HEK293T (cell line): ENCODE measurements at regions not wholly inside any gene's neighbourhood (a gene's known extent, or its start where the extent isn't known, plus 50 kb on each side); places are given as distances from the start of the nearest gene placed in this dataset.

Source experiments
- BHLHE40 ChIP-seq: fragments of 450-650 bp; IDR thresholded peaks from 2 replicates; pipeline ENCODE4 v1.6.1; 2016; ENCODE audit warnings: mild to moderate bottlenecking, moderate library complexity, borderline replicate concordance
- ELF4 ChIP-seq: fragments of 450-650 bp; IDR thresholded peaks from 2 replicates; pipeline ENCODE4 v1.6.1; 2017; ENCODE audit warnings: antibody characterized with exemption
- FOXK2 ChIP-seq: fragments of 450-650 bp; IDR thresholded peaks from 2 replicates; pipeline ENCODE4 v1.6.1; 2016; ENCODE audit warnings: mild to moderate bottlenecking
- FOXM1 ChIP-seq: fragments of 450-650 bp; IDR thresholded peaks from 2 replicates; pipeline ENCODE4 v1.6.1; 2017; ENCODE audit warnings: mild to moderate bottlenecking, borderline replicate concordance
- HDGF ChIP-seq: fragments of 450-650 bp; IDR thresholded peaks from 2 replicates; pipeline ENCODE4 v1.6.1; 2017; ENCODE audit warnings: antibody characterized with exemption, borderline replicate concordance
- L3MBTL2 ChIP-seq: fragments of 450-650 bp; conservative IDR thresholded peaks from 2 replicates; pipeline ENCODE4 v1.6.1; 2016; ENCODE audit warnings: mild to moderate bottlenecking
- LEF1 ChIP-seq: fragments of 450-650 bp; IDR thresholded peaks from 2 replicates; pipeline ENCODE4 v1.6.1; 2017; ENCODE audit warnings: mild to moderate bottlenecking, borderline replicate concordance
- NFRKB ChIP-seq: fragments of 450-650 bp; IDR thresholded peaks from 2 replicates; pipeline ENCODE4 v1.6.1; 2016; ENCODE audit warnings: mild to moderate bottlenecking, moderate library complexity
- SP1 ChIP-seq: fragments of 450-650 bp; IDR thresholded peaks from 2 replicates; pipeline ENCODE4 v1.6.1; 2017
- SUZ12 ChIP-seq: fragments of 450-650 bp; IDR thresholded peaks from 2 replicates; pipeline ENCODE4 v1.6.1; 2016; ENCODE audit warnings: mild to moderate bottlenecking
- TARDBP ChIP-seq: fragments of 450-650 bp; IDR thresholded peaks from 2 replicates; pipeline ENCODE4 v1.6.1; 2016
- ZNF384 ChIP-seq: fragments of 450-650 bp; IDR thresholded peaks from 2 replicates; pipeline ENCODE4 v1.6.1; 2016
- TF ChIP-seq, protein P1 (sequence below): fragments of 450-650 bp; IDR thresholded peaks from 2 replicates; pipeline ENCODE4 v1.6.1; 2016

DNA sequence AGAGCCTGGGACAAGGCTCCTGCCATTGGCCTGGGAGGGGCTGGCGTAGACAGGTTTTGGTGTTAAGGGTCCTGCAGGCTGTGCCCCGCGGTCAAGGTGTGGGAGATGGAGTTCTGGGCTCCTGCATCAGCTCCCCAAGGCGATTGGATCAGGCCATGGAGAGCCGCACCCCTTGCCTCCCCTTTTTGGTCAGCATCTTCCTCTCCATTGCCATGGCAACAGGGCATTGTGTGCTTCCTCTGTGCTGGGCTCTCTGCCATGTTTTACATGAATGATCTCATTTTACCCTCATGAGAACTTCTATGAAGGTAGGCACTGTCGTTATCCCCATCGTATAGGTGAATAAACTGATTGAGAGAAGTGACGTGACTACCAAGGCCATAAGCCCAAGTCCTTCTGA lies 344.3 kb upstream of the CLINT1 start:
- TF ChIP-seq ZNF384 (no peak), BHLHE40 (no peak), SP1 (no peak), HDGF (no peak), TARDBP (no peak), SUZ12 (no peak), FOXK2 (no peak), FOXM1 (no peak), L3MBTL2 (no peak), LEF1 (no peak), ELF4 (no peak), NFRKB (no peak)
- TF ChIP-seq, protein P1, sequence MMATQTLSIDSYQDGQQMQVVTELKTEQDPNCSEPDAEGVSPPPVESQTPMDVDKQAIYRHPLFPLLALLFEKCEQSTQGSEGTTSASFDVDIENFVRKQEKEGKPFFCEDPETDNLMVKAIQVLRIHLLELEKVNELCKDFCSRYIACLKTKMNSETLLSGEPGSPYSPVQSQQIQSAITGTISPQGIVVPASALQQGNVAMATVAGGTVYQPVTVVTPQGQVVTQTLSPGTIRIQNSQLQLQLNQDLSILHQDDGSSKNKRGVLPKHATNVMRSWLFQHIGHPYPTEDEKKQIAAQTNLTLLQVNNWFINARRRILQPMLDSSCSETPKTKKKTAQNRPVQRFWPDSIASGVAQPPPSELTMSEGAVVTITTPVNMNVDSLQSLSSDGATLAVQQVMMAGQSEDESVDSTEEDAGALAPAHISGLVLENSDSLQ, result no peak
